Activated T-cell treated with anti-CD3 and anti-CD28 coated beads, Interleukin-2, amount 50 U/mL, for 4 hours (primary cell): ENCODE measurements at regions not wholly inside any gene's neighbourhood (a gene's known extent, or its start where the extent isn't known, plus 50 kb on each side); places are given as distances from the start of the nearest gene placed in this dataset.
A peak's percentile ranks its signal among the peaks of the same experiment; 100 is the strongest.
"Not testable (repeated sequence)": the region's sequence is repeated elsewhere in the genome, so short reads cannot be mapped to it uniquely, and the experiment has no call there.

Experiments
- ATAC-seq, 2 donors: fragments of 200-7000 bp; cut with Tn5 transposase; one replicate each; pipeline ENCODE4 v1.10.0; 2021
- DNase-seq: peaks from one replicate; pipeline ENCODE4 v3.0.0-alpha.2; 2020
- H3K27me3 Mint-ChIP-seq: one replicate; pipeline ENCODE4 v1.8.0; 2021; ENCODE audit warnings: low read depth, mixed read lengths
- H3K36me3 Mint-ChIP-seq: one replicate; pipeline ENCODE4 v1.8.0; 2022; ENCODE audit warnings: mixed read lengths; ENCODE audit not compliant: insufficient read depth
- H3K4me1 Mint-ChIP-seq: one replicate; pipeline ENCODE4 v1.8.0; 2021; ENCODE audit warnings: low read depth, mixed read lengths
- H3K4me3 Mint-ChIP-seq: one replicate; pipeline ENCODE4 v1.8.0; 2021; ENCODE audit warnings: mild to moderate bottlenecking, moderate library complexity, mixed read lengths
- H3K9me3 Mint-ChIP-seq: one replicate; pipeline ENCODE4 v1.8.0; 2021; ENCODE audit warnings: mixed read lengths

DNA sequence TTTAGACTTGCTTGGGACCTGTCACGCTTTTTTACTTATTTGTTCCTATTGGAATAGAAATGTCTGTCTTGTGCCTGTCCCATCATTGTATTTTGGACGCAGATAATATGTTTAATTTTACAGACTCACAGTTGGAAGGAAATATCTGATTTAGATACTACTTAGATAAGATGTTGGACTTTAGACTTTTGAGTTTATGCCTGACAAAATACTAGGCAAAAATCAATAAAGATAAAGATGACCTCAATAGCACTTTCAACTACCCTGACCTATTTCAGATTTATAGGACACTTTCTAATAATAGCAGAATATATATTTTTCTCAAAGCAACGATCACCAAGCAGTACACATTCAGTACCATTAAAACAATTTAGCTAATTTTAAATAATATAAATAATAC lies 150.1 kb upstream of the TGIF2LX start:
- H3K27me3 Mint-ChIP-seq, H3K9me3 Mint-ChIP-seq, H3K4me3 Mint-ChIP-seq, H3K36me3 Mint-ChIP-seq, DNase-seq, ATAC-seq, H3K4me1 Mint-ChIP-seq: not testable (repeated sequence)

DNA sequence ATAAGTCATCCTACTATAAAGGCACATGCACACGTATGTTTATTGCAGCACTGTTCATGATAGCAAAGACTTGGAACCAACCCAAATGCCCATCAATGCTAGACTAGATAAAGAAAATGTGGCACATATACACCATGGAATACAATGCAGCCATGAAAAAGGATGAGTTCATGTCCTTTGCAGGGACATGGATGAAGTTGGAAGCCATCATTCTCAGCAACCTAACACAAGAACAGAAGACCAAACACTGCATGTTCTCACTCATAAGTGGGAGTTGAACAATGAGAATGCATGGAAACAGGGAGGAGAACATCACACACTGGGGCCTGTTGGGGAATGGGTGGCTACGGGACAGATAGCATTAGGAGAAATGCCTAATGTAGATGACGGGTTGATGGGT lies 110.3 kb upstream of the TGIF2LX start:
- not testable (repeated sequence) for H3K4me3 Mint-ChIP-seq, H3K27me3 Mint-ChIP-seq, H3K36me3 Mint-ChIP-seq, ATAC-seq, H3K9me3 Mint-ChIP-seq, DNase-seq, H3K4me1 Mint-ChIP-seq

DNA sequence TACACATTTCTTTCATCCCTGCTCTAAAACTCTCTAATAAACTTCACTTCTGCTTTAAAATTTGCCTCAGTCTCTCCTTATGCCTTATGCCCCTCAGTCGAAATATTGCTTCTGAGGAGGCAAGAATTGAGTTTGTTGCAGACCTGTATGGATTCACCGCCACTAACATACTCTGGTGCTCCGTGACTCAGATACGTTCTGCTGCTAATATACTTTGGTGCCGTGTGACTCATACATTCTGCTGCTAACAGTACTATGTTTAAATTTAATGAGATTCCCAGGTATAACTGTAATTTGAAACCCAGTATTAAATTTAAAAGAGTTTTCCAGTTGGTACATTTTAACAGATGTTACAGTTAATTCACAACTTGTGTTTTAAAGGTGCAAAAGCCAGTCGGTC lies 82.0 kb upstream of the TGIF2LX start:
- H3K36me3 Mint-ChIP-seq, H3K27me3 Mint-ChIP-seq, DNase-seq, H3K4me3 Mint-ChIP-seq, H3K4me1 Mint-ChIP-seq, ATAC-seq, H3K9me3 Mint-ChIP-seq: not testable (repeated sequence)

DNA sequence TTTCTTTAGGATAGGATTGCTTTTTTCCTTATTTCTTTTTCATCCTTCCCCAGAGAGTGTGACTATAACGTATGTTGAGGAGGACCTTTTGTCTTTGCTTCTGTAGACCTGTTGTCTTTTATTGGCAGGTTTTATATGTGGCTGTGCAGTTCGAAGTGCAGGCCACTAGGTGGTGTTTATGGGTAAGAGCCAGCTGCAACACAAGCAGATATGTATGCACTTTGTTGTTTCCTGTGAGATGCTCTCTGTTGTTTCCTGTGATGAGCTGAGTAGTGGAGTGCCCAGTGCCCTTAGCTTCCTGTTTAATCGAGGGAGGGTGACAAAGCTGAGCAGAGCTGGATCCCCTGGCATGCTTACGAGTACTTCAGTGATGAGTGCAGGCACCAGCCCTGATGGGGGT lies 50.0 kb upstream of the TGIF2LX start:
- not testable (repeated sequence) for H3K4me3 Mint-ChIP-seq, H3K9me3 Mint-ChIP-seq, H3K36me3 Mint-ChIP-seq, H3K27me3 Mint-ChIP-seq, DNase-seq, H3K4me1 Mint-ChIP-seq
- peak in 1 of 2 donors; percentile 25 for ATAC-seq
